ENCODE measurements at regions not wholly inside any gene's neighbourhood (a gene's known extent, or its start where the extent isn't known, plus 50 kb on each side); places are given as distances from the start of the nearest gene placed in this dataset.

DNA sequence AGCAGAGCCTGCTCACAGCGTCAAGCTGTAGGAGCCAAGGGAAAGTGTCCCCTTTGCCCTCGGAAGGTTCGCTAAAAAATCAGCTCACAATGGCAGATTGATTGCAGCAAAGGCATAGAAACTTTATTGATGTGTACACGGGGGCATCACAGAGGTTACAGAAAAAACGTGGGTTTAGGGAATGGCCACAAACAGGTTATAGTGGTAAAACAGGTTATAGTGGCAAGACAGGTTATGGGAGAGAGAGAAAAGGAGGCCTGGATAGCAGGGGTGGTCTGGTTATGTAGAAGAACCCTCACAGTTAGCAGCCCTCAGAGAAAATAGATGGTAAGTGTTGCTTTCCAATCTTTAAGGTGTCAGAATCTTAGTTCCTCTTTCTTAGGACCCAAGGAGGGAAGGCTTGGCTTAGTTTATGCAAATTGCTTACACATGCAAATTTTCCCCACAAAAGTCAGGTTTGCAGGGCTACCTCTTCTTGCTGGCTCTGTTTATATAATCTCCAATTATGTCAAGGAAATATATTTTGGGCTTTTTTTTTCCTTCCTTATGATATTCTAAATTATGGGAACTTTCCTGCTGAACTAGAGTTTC, 113.7 kb downstream of the BMP15 start:
- BruUV-seq (replicated peaks), result no TSS peak
- no peak overlapping the region for H3K9ac ChIP-seq (ENCODE audit: insufficient read depth in 1 of 2, low read depth in 2 of 2, low read length in 2 of 2)
- H3K79me2 ChIP-seq (ENCODE audit: control insufficient read depth, insufficient read depth, low read length), result no peaks in the 10 kb centered on the region
- DNase-seq (ENCODE audit: extremely low read depth in 1 of 4, low spot score in 3 of 4) (no peak), ATAC-seq (no peak), FAIRE-seq (no peak)
- in situ Hi-C loops (cut with MboI) (no loop called here), intact Hi-C loops (cut with micrococcal nuclease) (no loop called here)
- no peaks in the 10 kb centered on the region for H4K20me1 ChIP-seq (replicated peaks; ENCODE audit: control insufficient read depth, insufficient read depth, low read length)
- H3K4me2 ChIP-seq (ENCODE audit: insufficient read depth, low read length), result no peak overlapping the region
- H3K36me3 ChIP-seq (ENCODE audit: control insufficient read depth, insufficient read depth, low read length), result no peaks in the 10 kb centered on the region
- ChIA-PET CTCF (ENCODE audit: low intra/inter-chr PET ratio) (no interaction called here), POLR2A (no interaction called here)
- H3K4me3 ChIP-seq, result no peak overlapping the region
- no peak overlapping the region for H2AFZ ChIP-seq (ENCODE audit: low read depth, low read length)
- no peaks in the 10 kb centered on the region for H3K9me1 ChIP-seq (ENCODE audit: control insufficient read depth, insufficient read depth, low read length)
- 0 out of 2 replicates have a peak, but pooled peaks have one; percentile 23 for TF ChIP-seq MAFK (IDR thresholded peaks at IDR 0.05; ENCODE audit: low read length)
- peak; percentile 33 for TF ChIP-seq MAFF (IDR thresholded peaks at IDR 0.05; ENCODE audit: low read length)
- TF ChIP-seq ZNF561 (CRISPR knock-in tag; conservative IDR thresholded peaks at IDR 0.05), result no peak
- peak; percentile 24; the same call in 1 of the 2 replicates for TF ChIP-seq ZNF316 (IDR thresholded peaks at IDR 0.05)
- 2% methylated on average over 5 of the region's 5 CpGs for WGBS (ENCODE audit: insufficient coverage, low coverage, missing lambda C conversion rate)
- no peaks in the 10 kb centered on the region for H3K4me1 ChIP-seq (replicated peaks in 1 of 2; ENCODE audit: control insufficient read depth in 2 of 2, insufficient read depth in 2 of 2, low read length in 2 of 2)
- no peaks in the 10 kb centered on the region for H3K27me3 ChIP-seq (ENCODE audit: control insufficient read depth in 2 of 2, insufficient read depth in 2 of 2, low read length in 2 of 2)
- H3K9me3 ChIP-seq (replicated peaks; ENCODE audit: control insufficient read depth, insufficient read depth, low read depth, low read length), result no peaks in the 10 kb centered on the region
- no peak overlapping the region for H3K27ac ChIP-seq (ENCODE audit: extremely low read depth, low read depth, low read length)

DNA sequence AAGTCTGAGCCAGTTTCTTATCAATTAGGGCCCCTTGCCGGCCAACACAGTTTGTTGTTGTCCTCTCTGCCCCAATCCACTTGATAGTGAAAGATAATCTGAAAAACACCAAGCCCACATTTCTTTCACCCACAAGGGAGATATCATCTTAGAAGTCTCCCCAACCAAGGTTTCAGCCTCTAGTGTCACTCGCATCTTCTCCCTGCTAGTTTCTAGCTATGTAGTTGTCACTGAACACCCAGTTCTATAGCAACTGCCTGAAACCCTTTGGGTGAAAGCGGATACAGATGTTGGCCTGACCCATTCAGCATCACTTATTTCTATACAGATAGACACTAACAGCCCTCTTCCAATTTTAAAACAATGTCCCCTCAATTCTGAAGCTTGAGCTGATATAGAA, 116.3 kb downstream of the BMP15 start:
- intact Hi-C loops (cut with micrococcal nuclease), result no loop called here
- Histone ChIP-seq H2AFZ (ENCODE audit: low read depth, low read length) (no peak overlapping the region), H3K79me2 (ENCODE audit: control insufficient read depth, insufficient read depth, low read length) (no peaks in the 10 kb centered on the region), H3K4me1 (replicated peaks in 1 of 2; ENCODE audit: control insufficient read depth in 2 of 2, insufficient read depth in 2 of 2, low read length in 2 of 2) (no peaks in the 10 kb centered on the region), H3K27ac (ENCODE audit: extremely low read depth, low read depth, low read length) (no peak overlapping the region), H3K4me3 (no peak overlapping the region), H4K20me1 (replicated peaks; ENCODE audit: control insufficient read depth, insufficient read depth, low read length) (no peaks in the 10 kb centered on the region), H3K9me3 (replicated peaks; ENCODE audit: control insufficient read depth, insufficient read depth, low read depth, low read length) (no peaks in the 10 kb centered on the region), H3K9ac (ENCODE audit: insufficient read depth in 1 of 2, low read depth in 2 of 2, low read length in 2 of 2) (no peak overlapping the region), H3K9me1 (ENCODE audit: control insufficient read depth, insufficient read depth, low read length) (no peaks in the 10 kb centered on the region), H3K36me3 (ENCODE audit: control insufficient read depth, insufficient read depth, low read length) (no peaks in the 10 kb centered on the region), H3K27me3 (ENCODE audit: control insufficient read depth in 2 of 2, insufficient read depth in 2 of 2, low read length in 2 of 2) (no peaks in the 10 kb centered on the region), H3K4me2 (ENCODE audit: insufficient read depth, low read length) (no peak overlapping the region)
- ATAC-seq, result no peak
- ChIA-PET CTCF (ENCODE audit: low intra/inter-chr PET ratio) (no interaction called here), POLR2A (no interaction called here)
- TF ChIP-seq PYGO2 (tag; IDR thresholded peaks at IDR 0.05), result no peak
- TF ChIP-seq HNRNPL (IDR thresholded peaks at IDR 0.05; ENCODE audit: low read depth, low read length), result no peak
- whole genome bisulfite sequencing (ENCODE audit: insufficient coverage, low coverage, missing lambda C conversion rate), result 0% methylated on average over 2 of the region's 3 CpGs
- no peak for FAIRE-seq
- BruUV-seq (replicated peaks), result no TSS peak
- in situ Hi-C loops (cut with MboI), result no loop called here
- DNase-seq (ENCODE audit: extremely low read depth in 1 of 4, low spot score in 3 of 4), result no peak
